Panc1 (cell line): ENCODE measurements at regions not wholly inside any gene's neighbourhood (a gene's known extent, or its start where the extent isn't known, plus 50 kb on each side); places are given as distances from the start of the nearest gene placed in this dataset.

Source experiments
- ATAC-seq: fragments of 200-7000 bp; cut with Tn5 transposase; 2 replicates; pipeline ENCODE4 v1.9.1; 2020; ENCODE audit warnings: mild to moderate bottlenecking, moderate library complexity
- BruUV-seq: library from RNA; stranded (reverse); fragments of 400-500 nt; replicated peaks from 2 replicates; lab custom pipeline; 2021; lab: Mats Ljungman, UMichigan
- CTCF ChIA-PET: fragments of 300-600 bp; sonication (Branson Sonifier 250); formaldehyde crosslinking; loops from one replicate; lab custom pipeline; 2022; ENCODE audit warnings: antibody characterized with exemption; lab: Charles Lee
- POLR2A ChIA-PET: fragments of 300-600 bp; sonication (Branson Sonifier 250); formaldehyde crosslinking; loops from one replicate; lab custom pipeline; 2022; ENCODE audit warnings: antibody characterized with exemption; lab: Charles Lee
- DNase-seq: peaks from one replicate; pipeline ENCODE4 v3.0.0-alpha.2; 2010; ENCODE audit warnings: low read depth, low spot score
- H3K27ac ChIP-seq: 2 replicates; pipeline ENCODE4 v1.5.1; 2011; ENCODE audit warnings: mild to moderate bottlenecking, low read length, inconsistent platforms
- H3K27me3 ChIP-seq: fragments of 200-500 bp; sonication (Bioruptor generic); 2 replicates; pipeline ENCODE4 v1.6.0; 2014; ENCODE audit warnings: low read length, inconsistent platforms; ENCODE audit not compliant: control insufficient read depth, insufficient read depth
- H3K36me3 ChIP-seq: fragments of 200-500 bp; sonication (Bioruptor generic); 2 replicates; pipeline ENCODE4 v1.5.1; 2014; ENCODE audit warnings: inconsistent platforms, mild to moderate bottlenecking, low read length, moderate library complexity; ENCODE audit not compliant: control insufficient read depth, insufficient read depth
- H3K4me1 ChIP-seq: 2 replicates; pipeline ENCODE4 v1.5.1; 2011; ENCODE audit warnings: inconsistent platforms, mild to moderate bottlenecking, low read length, moderate library complexity; ENCODE audit not compliant: control insufficient read depth, insufficient read depth
- H3K4me3 ChIP-seq, 2 experiments: 2 replicates each; pipeline ENCODE4 v1.5.1; 2011 to 2012; ENCODE audit warnings: low read depth in 2 of 2, low read length in 2 of 2, mild to moderate bottlenecking in 2 of 2, inconsistent platforms in 1 of 2, moderate library complexity in 1 of 2
- H3K9me3 ChIP-seq: fragments of 200-500 bp; sonication (Bioruptor generic); 2 replicates; pipeline ENCODE4 v1.5.1; 2014; ENCODE audit warnings: low read depth, mild to moderate bottlenecking, inconsistent platforms, low read length, moderate library complexity; ENCODE audit not compliant: control insufficient read depth, insufficient read depth
- POLR2AphosphoS5 ChIP-seq: IDR thresholded peaks from 2 replicates; pipeline ENCODE4 v1.6.1; 2012; ENCODE audit warnings: mild to moderate bottlenecking, low read depth, low read length, moderate library complexity
- SIN3A ChIP-seq: IDR thresholded peaks from 2 replicates; pipeline ENCODE4 v1.6.1; 2012; ENCODE audit warnings: low read depth, mild to moderate bottlenecking, low read length, moderate library complexity, borderline replicate concordance; ENCODE audit not compliant: insufficient read depth
- TCF7L2 ChIP-seq: IDR thresholded peaks from 2 replicates; pipeline ENCODE4 v1.6.1; 2011; ENCODE audit warnings: mild to moderate bottlenecking, low read depth, low read length, inconsistent platforms
- in situ Hi-C: cut with HindIII; loops from 2 replicates; pipeline ENCODE4 v1.10.0; 2016; ENCODE audit warnings: low sequenced_read_pairs, low pct_unique_long_range_greater_than_20kb
- intact Hi-C: fragments of 100-400 bp; cut with micrococcal nuclease; formaldehyde crosslinking; loops from one replicate; pipeline ENCODE4 v1.10.0; 2022; ENCODE audit not compliant: unreplicated experiment
- TF ChIP-seq, protein P1 (sequence below), 2 experiments: IDR thresholded peaks; 2 replicates each; pipeline ENCODE4 v1.6.1; 2011 to 2012; ENCODE audit warnings: low read depth in 2 of 2, control low read depth in 1 of 2, low read length in 1 of 2, mild to moderate bottlenecking in 1 of 2, moderate library complexity in 1 of 2; ENCODE audit not compliant: insufficient read depth in 1 of 2
- TF ChIP-seq, protein P2 (sequence below): fragments of 450-650 bp; IDR thresholded peaks from 2 replicates; pipeline ENCODE4 v1.5.1; 2017; ENCODE audit warnings: mild to moderate bottlenecking

DNA sequence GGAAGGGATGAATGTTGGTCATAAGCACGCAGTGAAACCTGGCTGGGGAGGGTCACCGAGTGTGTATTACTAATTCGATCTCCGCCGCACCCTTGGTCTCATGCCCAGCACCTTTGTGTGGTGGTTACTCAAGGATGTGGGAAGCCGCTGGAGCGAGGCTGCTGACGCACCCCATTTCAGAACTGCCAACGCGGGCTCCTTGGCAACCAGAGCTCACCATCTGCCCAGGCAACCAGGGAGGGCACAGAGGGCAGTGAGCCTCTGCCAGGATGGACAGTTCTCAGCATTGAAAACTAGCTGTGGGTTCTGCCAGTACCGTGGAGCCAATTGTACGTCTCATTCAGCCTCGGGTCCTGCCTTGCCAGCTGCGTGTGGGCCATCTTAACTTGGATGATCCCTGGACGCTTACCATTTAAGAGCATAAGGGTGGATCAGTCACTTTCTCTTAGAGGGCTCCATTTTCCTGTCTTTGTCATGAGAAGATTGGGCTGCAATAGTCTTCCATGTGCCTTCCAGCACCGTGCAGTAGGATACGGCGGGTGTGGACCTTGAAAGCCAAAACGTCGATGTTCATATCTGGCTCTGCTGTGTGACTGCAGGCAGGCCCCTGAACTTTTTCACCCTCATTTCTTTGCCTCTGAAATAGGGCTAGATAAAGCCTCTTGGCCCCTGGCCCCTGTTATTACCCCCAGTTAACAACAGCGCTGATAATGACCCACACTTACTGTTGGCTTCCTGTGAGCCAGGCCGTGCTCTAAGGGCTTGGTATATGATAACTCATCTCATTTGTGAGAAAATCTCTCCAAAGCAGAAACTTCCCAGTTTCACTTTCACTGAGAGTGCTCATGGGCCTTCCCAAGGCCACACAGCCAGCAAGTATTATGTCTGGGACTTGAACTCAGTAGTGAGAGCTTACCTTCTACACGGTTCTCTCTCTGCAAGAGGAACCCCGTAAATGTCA is 238.8 kb downstream of the OPA1 start (continued):
- no peak for TF ChIP-seq SIN3A

DNA sequence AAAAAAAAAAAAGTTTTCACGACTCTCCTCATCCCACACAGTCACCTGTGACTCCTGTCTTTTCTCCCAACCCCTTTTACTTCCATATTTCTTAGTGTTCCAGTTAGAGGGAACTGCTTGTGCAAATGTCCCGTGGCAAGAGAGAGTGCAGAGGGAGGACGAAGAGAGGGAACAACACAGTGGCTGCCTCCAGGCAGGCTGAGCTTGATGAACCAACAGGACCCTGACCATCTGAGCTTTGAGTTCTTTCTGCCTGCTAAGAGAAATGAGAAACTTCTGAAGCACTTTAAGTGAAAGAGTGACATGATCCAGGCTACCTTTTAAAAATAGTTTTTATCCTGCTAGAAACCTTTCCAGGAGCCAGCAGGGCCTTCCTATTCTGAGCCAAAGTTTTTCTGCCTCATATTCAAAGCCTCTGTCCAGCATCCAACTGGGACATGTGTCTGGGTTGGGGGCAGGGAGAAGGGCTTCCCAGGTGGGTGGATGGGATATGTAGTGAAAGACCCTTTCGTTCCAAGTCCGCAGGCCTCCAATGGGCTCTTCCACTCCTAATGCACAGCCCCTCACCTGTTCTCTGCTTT is 239.9 kb downstream of the OPA1 start:
- Histone ChIP-seq H3K9me3 (no peaks in the 10 kb centered on the region), H3K4me1 (0 out of 2 replicates have a peak, but pooled peaks cover 3% of the 10 kb centered on the region), H3K36me3 (no peaks in the 10 kb centered on the region), H3K4me3 (no peak overlapping the region), H3K27me3 (no peaks in the 10 kb centered on the region), H3K27ac (no peak overlapping the region)
- intact Hi-C loops: no loop called here
- no peak for DNase-seq
- CTCF ChIA-PET: no interaction called here
- POLR2A ChIA-PET: no interaction called here
- TF ChIP-seq, protein P1, sequence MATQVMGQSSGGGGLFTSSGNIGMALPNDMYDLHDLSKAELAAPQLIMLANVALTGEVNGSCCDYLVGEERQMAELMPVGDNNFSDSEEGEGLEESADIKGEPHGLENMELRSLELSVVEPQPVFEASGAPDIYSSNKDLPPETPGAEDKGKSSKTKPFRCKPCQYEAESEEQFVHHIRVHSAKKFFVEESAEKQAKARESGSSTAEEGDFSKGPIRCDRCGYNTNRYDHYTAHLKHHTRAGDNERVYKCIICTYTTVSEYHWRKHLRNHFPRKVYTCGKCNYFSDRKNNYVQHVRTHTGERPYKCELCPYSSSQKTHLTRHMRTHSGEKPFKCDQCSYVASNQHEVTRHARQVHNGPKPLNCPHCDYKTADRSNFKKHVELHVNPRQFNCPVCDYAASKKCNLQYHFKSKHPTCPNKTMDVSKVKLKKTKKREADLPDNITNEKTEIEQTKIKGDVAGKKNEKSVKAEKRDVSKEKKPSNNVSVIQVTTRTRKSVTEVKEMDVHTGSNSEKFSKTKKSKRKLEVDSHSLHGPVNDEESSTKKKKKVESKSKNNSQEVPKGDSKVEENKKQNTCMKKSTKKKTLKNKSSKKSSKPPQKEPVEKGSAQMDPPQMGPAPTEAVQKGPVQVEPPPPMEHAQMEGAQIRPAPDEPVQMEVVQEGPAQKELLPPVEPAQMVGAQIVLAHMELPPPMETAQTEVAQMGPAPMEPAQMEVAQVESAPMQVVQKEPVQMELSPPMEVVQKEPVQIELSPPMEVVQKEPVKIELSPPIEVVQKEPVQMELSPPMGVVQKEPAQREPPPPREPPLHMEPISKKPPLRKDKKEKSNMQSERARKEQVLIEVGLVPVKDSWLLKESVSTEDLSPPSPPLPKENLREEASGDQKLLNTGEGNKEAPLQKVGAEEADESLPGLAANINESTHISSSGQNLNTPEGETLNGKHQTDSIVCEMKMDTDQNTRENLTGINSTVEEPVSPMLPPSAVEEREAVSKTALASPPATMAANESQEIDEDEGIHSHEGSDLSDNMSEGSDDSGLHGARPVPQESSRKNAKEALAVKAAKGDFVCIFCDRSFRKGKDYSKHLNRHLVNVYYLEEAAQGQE (IDR thresholded peaks at IDR 0.05; ENCODE audit: insufficient read depth in 1 of 2, low read depth in 2 of 2, low read length in 1 of 2): peak in 1 of 2 experiments; percentile 34; a peak in 1 of 4 replicates
- TF ChIP-seq, protein P2, sequence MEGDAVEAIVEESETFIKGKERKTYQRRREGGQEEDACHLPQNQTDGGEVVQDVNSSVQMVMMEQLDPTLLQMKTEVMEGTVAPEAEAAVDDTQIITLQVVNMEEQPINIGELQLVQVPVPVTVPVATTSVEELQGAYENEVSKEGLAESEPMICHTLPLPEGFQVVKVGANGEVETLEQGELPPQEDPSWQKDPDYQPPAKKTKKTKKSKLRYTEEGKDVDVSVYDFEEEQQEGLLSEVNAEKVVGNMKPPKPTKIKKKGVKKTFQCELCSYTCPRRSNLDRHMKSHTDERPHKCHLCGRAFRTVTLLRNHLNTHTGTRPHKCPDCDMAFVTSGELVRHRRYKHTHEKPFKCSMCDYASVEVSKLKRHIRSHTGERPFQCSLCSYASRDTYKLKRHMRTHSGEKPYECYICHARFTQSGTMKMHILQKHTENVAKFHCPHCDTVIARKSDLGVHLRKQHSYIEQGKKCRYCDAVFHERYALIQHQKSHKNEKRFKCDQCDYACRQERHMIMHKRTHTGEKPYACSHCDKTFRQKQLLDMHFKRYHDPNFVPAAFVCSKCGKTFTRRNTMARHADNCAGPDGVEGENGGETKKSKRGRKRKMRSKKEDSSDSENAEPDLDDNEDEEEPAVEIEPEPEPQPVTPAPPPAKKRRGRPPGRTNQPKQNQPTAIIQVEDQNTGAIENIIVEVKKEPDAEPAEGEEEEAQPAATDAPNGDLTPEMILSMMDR: no peak
- in situ Hi-C loops: no loop called here
- no peak for ATAC-seq
- no TSS peak for BruUV-seq

DNA sequence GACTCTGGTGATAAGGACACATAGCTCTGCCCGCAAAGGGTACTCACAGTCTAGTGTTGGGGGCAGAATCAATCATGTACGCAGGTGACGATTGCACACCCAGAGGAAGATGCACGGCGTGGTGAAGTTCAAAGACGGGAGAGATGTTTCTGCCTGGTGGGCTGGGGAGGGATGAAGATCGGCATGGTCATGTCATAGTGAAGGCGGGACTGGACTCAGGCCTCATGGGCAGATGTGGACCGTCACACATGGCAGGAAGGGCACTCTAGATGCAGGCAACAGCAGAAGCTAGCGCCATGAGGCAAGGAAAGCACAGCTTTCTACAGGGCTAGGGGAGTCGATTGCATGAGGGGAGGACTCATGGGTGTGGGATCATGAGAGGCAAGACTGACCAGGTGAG is 240.6 kb downstream of the OPA1 start:
- ChIA-PET CTCF (no interaction called here), POLR2A (no interaction called here)
- intact Hi-C loops: no loop called here
- ATAC-seq: no peak
- BruUV-seq: no TSS peak
- no peaks in the 10 kb centered on the region for H3K36me3 ChIP-seq
- in situ Hi-C loops: no loop called here
- H3K9me3 ChIP-seq: no peaks in the 10 kb centered on the region
- H3K27ac ChIP-seq: no peak overlapping the region
- TF ChIP-seq, protein P1 (IDR thresholded peaks at IDR 0.05; ENCODE audit: insufficient read depth in 1 of 2, low read depth in 2 of 2, low read length in 1 of 2): no peak
- no peak for TF ChIP-seq TCF7L2
- TF ChIP-seq SIN3A: no peak
- no peak for TF ChIP-seq POLR2AphosphoS5
- TF ChIP-seq, protein P2: no peak
- H3K4me1 ChIP-seq: 0 out of 2 replicates have a peak, but pooled peaks cover 3% of the 10 kb centered on the region
- H3K4me3 ChIP-seq: no peak overlapping the region
- no peaks in the 10 kb centered on the region for H3K27me3 ChIP-seq
- DNase-seq: no peak
